NCI-H748 treated with DMSO at 0.1 percent for 48 hours (cell line): ENCODE measurements at regions not wholly inside any gene's neighbourhood (a gene's known extent, or its start where the extent isn't known, plus 50 kb on each side); places are given as distances from the start of the nearest gene placed in this dataset.

Experiments used
- DNase-seq: peaks from one replicate; lab custom pipeline; 2025; lab: John Stamatoyannopoulos, UW

GRCh38 chr2:4255491-4255890, 552.1 kb downstream of the DCDC2C start:
- DNase-seq: no peak

- no peak for DNase-seq
These were observed 553.0 kb downstream of the DCDC2C start for GRCh38 chr2:4256351-4256750.

- peak; percentile 71 for DNase-seq
These were observed 555.2 kb downstream of the DCDC2C start for GRCh38 chr2:4258563-4258962.

GRCh38 chr2:4265936-4266335, 562.6 kb downstream of the DCDC2C start:
- DNase-seq: peak; percentile 22

- no peak for DNase-seq
These were observed 566.5 kb downstream of the DCDC2C start for GRCh38 chr2:4269885-4270284.

GRCh38 chr2:4272261-4272858, 569.0 kb downstream of the DCDC2C start:
- peak; percentile 16 for DNase-seq

GRCh38 chr2:4278392-4278791, 575.0 kb downstream of the DCDC2C start:
- DNase-seq: no peak

- no peak for DNase-seq
These were observed 576.1 kb downstream of the DCDC2C start for GRCh38 chr2:4279431-4279830.

GRCh38 chr2:4291430-4291829, 588.1 kb downstream of the DCDC2C start:
- no peak for DNase-seq

GRCh38 chr2:4295680-4296079, 592.3 kb downstream of the DCDC2C start:
- DNase-seq: no peak

GRCh38 chr2:4300616-4301015, 597.2 kb downstream of the DCDC2C start:
- no peak for DNase-seq

GRCh38 chr2:4324531-4324930, 621.2 kb downstream of the DCDC2C start:
- DNase-seq: no peak

GRCh38 chr2:4336864-4337263, 633.5 kb downstream of the DCDC2C start:
- peak; percentile 63 for DNase-seq

- DNase-seq: no peak
These were observed 635.0 kb downstream of the DCDC2C start for GRCh38 chr2:4338345-4338744.

GRCh38 chr2:4340536-4340935, 637.2 kb downstream of the DCDC2C start:
- no peak for DNase-seq

- DNase-seq: no peak
These were observed 643.3 kb downstream of the DCDC2C start for GRCh38 chr2:4346628-4347027.

- DNase-seq: no peak
These were observed 650.3 kb downstream of the DCDC2C start for GRCh38 chr2:4353668-4354067.

- DNase-seq: no peak
These were observed 650.8 kb downstream of the DCDC2C start for GRCh38 chr2:4354164-4354563.

- DNase-seq: no peak
These were observed 651.3 kb downstream of the DCDC2C start for GRCh38 chr2:4354678-4355077.

GRCh38 chr2:4356109-4356508, 652.7 kb downstream of the DCDC2C start:
- no peak for DNase-seq

GRCh38 chr2:4356541-4356940, 653.2 kb downstream of the DCDC2C start:
- no peak for DNase-seq

- DNase-seq: no peak
These were observed 653.7 kb downstream of the DCDC2C start for GRCh38 chr2:4357121-4357520.

- DNase-seq: peak; percentile 86
These were observed 655.5 kb downstream of the DCDC2C start for GRCh38 chr2:4358837-4359236.

- DNase-seq: no peak
These were observed 665.5 kb downstream of the DCDC2C start for GRCh38 chr2:4368907-4369306.
